ENCODE measurements at regions not wholly inside any gene's neighbourhood (a gene's known extent, or its start where the extent isn't known, plus 50 kb on each side); places are given as distances from the start of the nearest gene placed in this dataset.

DNA sequence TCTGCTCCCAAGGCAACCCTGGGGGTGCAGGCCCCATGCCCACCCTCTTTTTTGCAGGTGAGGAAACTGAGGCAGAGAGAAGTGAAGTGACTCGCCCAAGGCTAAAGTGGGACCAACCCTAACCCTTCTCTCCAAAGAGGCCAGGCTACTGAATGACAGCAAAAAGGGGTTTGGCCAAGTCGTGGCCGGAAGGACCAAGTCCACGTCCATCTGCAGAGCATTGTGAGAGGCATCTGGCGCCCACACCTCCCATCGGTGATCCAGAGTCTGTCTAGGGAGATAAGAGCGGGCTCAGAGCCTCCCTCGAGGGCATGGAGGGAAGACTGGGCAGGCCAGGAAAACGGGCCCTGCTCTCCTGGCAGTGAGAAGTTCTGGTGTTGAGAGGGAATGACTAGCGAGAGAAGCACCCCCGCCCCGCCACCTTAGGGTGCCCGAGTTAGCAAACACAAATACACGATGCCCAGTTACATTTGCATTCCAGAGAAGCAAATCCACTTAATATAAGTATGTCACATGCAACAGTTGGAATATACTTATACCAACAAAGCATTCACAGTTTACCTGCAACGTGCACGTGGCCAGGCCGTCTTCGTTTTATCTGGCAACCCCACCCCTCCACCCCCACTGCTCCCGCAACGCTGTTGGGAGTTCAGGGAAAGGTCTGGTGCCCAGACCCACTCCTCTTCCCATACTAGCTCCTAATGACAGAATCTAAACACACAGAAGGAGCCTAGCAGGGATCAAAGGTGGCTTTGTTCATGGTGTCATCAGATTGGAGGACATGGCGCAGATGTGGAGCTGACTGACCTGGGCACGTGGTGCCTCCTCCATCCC, 124.9 kb downstream of the OAT start:
- Histone ChIP-seq H3K9me2 (replicated peaks; ENCODE audit: control insufficient read depth, low read length) (no peaks in the 10 kb centered on the region), H3K36me3 (ENCODE audit: control insufficient read depth, low read length) (no peaks in the 10 kb centered on the region), H3K4me3 (ENCODE audit: low read length) (no peak overlapping the region), H3K27ac (ENCODE audit: low read depth, low read length) (no peak overlapping the region), H3K79me2 (ENCODE audit: control insufficient read depth, low read length) (no peaks in the 10 kb centered on the region), H3K27me3 (ENCODE audit: control insufficient read depth, low read length) (no peaks in the 10 kb centered on the region), H3F3A (ENCODE audit: control insufficient read depth, insufficient read depth) (no peaks in the 10 kb centered on the region), H3K9me3 (ENCODE audit: control insufficient read depth, insufficient read depth, low read length) (no peaks in the 10 kb centered on the region), H3K4me1 (ENCODE audit: control insufficient read depth, low read length) (no peaks in the 10 kb centered on the region), H3K4me2 (ENCODE audit: low read length) (no peak overlapping the region), H4K20me1 (ENCODE audit: control insufficient read depth, insufficient read depth, low read depth, low read length) (no peaks in the 10 kb centered on the region)
- TF ChIP-seq, protein P1, sequence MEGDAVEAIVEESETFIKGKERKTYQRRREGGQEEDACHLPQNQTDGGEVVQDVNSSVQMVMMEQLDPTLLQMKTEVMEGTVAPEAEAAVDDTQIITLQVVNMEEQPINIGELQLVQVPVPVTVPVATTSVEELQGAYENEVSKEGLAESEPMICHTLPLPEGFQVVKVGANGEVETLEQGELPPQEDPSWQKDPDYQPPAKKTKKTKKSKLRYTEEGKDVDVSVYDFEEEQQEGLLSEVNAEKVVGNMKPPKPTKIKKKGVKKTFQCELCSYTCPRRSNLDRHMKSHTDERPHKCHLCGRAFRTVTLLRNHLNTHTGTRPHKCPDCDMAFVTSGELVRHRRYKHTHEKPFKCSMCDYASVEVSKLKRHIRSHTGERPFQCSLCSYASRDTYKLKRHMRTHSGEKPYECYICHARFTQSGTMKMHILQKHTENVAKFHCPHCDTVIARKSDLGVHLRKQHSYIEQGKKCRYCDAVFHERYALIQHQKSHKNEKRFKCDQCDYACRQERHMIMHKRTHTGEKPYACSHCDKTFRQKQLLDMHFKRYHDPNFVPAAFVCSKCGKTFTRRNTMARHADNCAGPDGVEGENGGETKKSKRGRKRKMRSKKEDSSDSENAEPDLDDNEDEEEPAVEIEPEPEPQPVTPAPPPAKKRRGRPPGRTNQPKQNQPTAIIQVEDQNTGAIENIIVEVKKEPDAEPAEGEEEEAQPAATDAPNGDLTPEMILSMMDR (IDR thresholded peaks at IDR 0.05; ENCODE audit: low read depth, low read length, poor library complexity, severe bottlenecking): no peak
- TF ChIP-seq EZH2phosphoT487 (IDR thresholded peaks at IDR 0.05; ENCODE audit: borderline replicate concordance, low read length): no peak

DNA sequence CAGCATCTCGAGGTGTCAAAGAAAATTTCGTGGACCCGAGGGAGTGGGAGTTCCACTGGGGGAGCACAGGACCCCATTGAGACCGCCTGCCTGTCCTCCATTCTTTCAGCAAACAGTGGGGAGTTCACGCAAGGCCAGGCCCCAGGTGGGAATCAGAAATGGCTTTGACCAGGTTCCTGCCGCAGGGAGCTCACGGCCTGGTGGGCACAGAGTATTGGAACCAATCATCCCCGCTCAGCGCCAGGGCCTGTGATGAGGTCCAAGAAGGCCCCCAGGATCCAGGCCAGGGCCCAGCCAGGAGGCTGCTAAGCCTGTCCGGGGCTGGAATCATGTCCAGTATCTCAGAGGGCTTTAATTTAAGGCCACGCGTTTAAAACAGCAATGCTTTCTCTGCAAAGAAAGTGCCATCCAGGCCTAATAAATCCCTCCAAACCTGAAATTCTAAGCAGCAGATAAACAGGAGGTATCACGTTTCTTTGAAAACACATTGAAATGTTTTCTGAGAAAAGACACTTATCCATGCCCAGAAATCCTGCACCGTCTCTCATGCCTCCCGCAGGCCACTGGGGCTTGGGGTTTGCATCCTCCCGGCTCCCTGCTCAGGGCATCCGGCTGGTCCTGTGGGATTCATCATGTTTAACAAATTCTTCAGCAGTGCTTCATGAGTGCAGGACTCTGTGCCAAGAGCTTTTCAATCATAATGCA, 125.7 kb downstream of the OAT start:
- TF ChIP-seq, protein P1 (IDR thresholded peaks at IDR 0.05; ENCODE audit: low read depth, low read length, poor library complexity, severe bottlenecking): no peak
- no peak for TF ChIP-seq EZH2phosphoT487 (IDR thresholded peaks at IDR 0.05; ENCODE audit: borderline replicate concordance, low read length)
- Histone ChIP-seq H3K79me2 (ENCODE audit: control insufficient read depth, low read length) (no peaks in the 10 kb centered on the region), H3F3A (ENCODE audit: control insufficient read depth, insufficient read depth) (no peaks in the 10 kb centered on the region), H3K27me3 (ENCODE audit: control insufficient read depth, low read length) (no peaks in the 10 kb centered on the region), H3K4me1 (ENCODE audit: control insufficient read depth, low read length) (no peaks in the 10 kb centered on the region), H3K27ac (ENCODE audit: low read depth, low read length) (no peak overlapping the region), H3K4me2 (ENCODE audit: low read length) (no peak overlapping the region), H3K36me3 (ENCODE audit: control insufficient read depth, low read length) (no peaks in the 10 kb centered on the region), H3K9me3 (ENCODE audit: control insufficient read depth, insufficient read depth, low read length) (no peaks in the 10 kb centered on the region), H3K9me2 (replicated peaks; ENCODE audit: control insufficient read depth, low read length) (no peaks in the 10 kb centered on the region), H3K4me3 (ENCODE audit: low read length) (no peak overlapping the region), H4K20me1 (ENCODE audit: control insufficient read depth, insufficient read depth, low read depth, low read length) (no peaks in the 10 kb centered on the region)

DNA sequence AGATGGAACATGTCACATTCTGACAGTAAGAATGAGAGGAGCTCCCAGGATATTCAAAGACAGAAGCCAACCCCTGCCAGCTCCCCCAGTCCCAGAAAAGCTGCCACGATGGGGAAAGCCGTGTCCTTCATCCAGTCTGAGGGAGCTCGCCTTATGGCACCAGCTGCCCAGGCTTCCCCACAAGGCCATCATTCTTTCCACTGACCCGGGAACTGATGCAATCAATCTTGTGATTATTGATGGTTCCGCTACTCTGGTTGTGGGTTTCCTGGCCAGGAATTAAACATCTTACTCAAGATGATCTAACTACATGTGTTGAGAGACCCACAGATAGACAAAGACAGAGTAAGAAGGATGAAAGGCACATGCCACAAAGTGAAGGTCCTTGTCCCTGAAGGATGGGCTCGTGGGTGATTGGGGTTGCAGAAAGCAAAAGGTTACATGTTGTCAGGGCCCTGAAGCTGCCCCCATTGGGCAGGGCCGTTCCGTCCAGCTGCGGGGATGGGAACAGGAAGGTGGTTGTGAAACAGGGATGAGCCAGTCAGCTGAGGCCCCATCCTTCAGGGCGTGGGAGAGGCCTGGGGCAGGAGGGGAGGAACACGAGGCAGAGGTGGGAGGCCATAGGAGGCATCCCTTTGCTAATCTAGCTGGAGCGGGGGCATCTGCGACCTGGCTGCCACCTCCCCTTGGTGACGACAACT, 127.6 kb downstream of the OAT start:
- Histone ChIP-seq H3K9me3 (ENCODE audit: control insufficient read depth, insufficient read depth, low read length) (no peaks in the 10 kb centered on the region), H3K4me1 (ENCODE audit: control insufficient read depth, low read length) (peaks cover 2% of the 10 kb centered on the region), H3F3A (ENCODE audit: control insufficient read depth, insufficient read depth) (no peaks in the 10 kb centered on the region), H3K36me3 (ENCODE audit: control insufficient read depth, low read length) (no peaks in the 10 kb centered on the region), H3K4me3 (ENCODE audit: low read length) (no peak overlapping the region), H3K79me2 (ENCODE audit: control insufficient read depth, low read length) (no peaks in the 10 kb centered on the region), H4K20me1 (ENCODE audit: control insufficient read depth, insufficient read depth, low read depth, low read length) (no peaks in the 10 kb centered on the region), H3K27me3 (ENCODE audit: control insufficient read depth, low read length) (peaks cover 5% of the 10 kb centered on the region; the same call in 1 of the 2 replicates), H3K27ac (ENCODE audit: low read depth, low read length) (no peak overlapping the region), H3K4me2 (ENCODE audit: low read length) (no peak overlapping the region), H3K9me2 (replicated peaks; ENCODE audit: control insufficient read depth, low read length) (no peaks in the 10 kb centered on the region)
- no peak for TF ChIP-seq EZH2phosphoT487 (IDR thresholded peaks at IDR 0.05; ENCODE audit: borderline replicate concordance, low read length)
- TF ChIP-seq, protein P1 (IDR thresholded peaks at IDR 0.05; ENCODE audit: low read depth, low read length, poor library complexity, severe bottlenecking): no peak
